CD4-positive, alpha-beta T cell treated with Interferon gamma for 1 hour (primary cell): ENCODE measurements at regions not wholly inside any gene's neighbourhood (a gene's known extent, or its start where the extent isn't known, plus 50 kb on each side); places are given as distances from the start of the nearest gene placed in this dataset.
"Not testable (repeated sequence)": the region's sequence is repeated elsewhere in the genome, so short reads cannot be mapped to it uniquely, and the experiment has no call there.

Experiments
- DNase-seq: peaks from one replicate; pipeline ENCODE4 v3.0.0-alpha.2; 2020

- not testable (repeated sequence) for DNase-seq
Measured at GRCh38 chr17:18546514-18547398, 70.2 kb downstream of the LGALS9C start.

- not testable (repeated sequence) for DNase-seq
Measured at GRCh38 chr17:18557086-18557485, 80.5 kb downstream of the LGALS9C start.

- peak; percentile 60 for DNase-seq
Measured at GRCh38 chr17:18563381-18564098, 80.7 kb downstream of the TBC1D28 start.

- DNase-seq, result peak; percentile 26
Measured at GRCh38 chr17:18564099-18564448, 80.1 kb downstream of the TBC1D28 start.

- not testable (repeated sequence) for DNase-seq
Measured at GRCh38 chr17:18568108-18568995, 75.8 kb downstream of the TBC1D28 start.

GRCh38 chr17:18569489-18569913, 74.7 kb downstream of the TBC1D28 start:
- not testable (repeated sequence) for DNase-seq

GRCh38 chr17:18572536-18572935, 71.7 kb downstream of the TBC1D28 start:
- DNase-seq, result not testable (repeated sequence)

GRCh38 chr17:18574137-18574536, 70.1 kb downstream of the TBC1D28 start:
- DNase-seq, result not testable (repeated sequence)
